AG09309 (cell line): ENCODE measurements at regions not wholly inside any gene's neighbourhood (a gene's known extent, or its start where the extent isn't known, plus 50 kb on each side); places are given as distances from the start of the nearest gene placed in this dataset.

Experiments
- DNase-seq: peaks from one replicate; pipeline ENCODE4 v3.0.0-alpha.2; 2010; ENCODE audit warnings: low read depth
- H3K4me3 ChIP-seq: 2 replicates; pipeline ENCODE4 v1.5.1; 2011; ENCODE audit warnings: mild to moderate bottlenecking, low read depth, low read length, moderate library complexity; ENCODE audit not compliant: control insufficient read depth
- CTCF ChIP-seq: IDR thresholded peaks from 2 replicates; pipeline ENCODE4 v1.5.1; 2011; ENCODE audit warnings: mild to moderate bottlenecking, low read depth, low read length, inconsistent platforms; ENCODE audit not compliant: insufficient read depth, control insufficient read depth; ENCODE audit errors: missing control alignments

GRCh38 chr21:39124681-39125251, 58.5 kb downstream of the PSMG1 start:
- H3K4me3 ChIP-seq: no peak overlapping the region
- TF ChIP-seq CTCF: no peak
- no peak for DNase-seq

DNA sequence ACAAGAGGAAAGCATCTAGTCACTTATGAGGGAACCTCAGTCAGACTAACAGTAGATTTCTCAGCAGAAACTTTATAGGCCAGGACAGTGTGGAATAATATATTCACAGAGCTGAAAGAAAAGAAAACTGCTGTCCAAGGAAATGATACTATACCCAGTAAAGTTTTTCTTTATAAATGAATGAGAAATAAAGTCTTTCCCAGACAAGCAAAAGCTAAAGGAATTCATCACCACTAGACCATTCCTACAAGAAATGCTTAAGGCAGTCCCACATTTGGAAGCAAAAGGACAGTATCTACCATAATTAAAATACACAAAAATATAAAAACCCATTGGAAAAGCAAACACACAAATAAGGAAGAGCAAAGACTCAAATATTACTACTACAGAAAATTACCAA, 59.9 kb downstream of the PSMG1 start:
- no peak overlapping the region for H3K4me3 ChIP-seq
- DNase-seq: no peak
- no peak for TF ChIP-seq CTCF

GRCh38 chr21:39121600-39122355, 61.5 kb downstream of the PSMG1 start:
- no peak overlapping the region for H3K4me3 ChIP-seq
- no peak for DNase-seq
- no peak for TF ChIP-seq CTCF

DNA sequence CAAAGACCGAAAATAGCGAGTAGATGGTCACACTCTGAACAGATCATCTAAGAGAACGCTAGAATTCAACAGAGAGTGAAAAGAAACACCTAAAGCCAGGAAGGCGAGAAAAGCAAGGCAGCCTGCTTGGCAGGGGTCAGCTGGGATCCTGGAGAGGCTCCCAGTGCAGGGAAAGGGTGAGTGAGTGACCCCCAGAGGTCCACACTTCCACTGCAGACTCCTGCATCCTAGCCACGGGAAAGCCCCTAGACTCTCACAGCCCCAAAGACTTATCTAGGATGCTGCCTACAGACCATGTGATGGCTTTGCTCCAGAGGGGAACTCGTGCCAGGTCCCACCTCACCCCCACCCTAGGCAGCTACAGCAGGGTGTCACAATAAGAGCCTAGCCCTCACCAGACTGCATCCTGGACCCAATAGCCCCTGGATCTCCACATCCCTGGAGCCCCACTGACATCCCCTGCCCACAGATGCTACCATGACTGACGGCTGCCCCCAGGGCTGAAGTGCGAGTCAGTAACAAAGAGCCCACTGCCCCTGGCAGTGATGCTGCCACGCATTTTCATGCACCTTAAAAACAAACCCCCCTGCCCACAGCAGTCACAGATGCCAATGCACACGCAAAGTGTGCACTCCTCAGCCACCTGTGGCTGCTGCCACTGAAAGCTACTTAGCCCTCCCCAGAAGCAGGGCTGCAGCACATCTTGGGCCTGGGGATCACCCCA, 62.2 kb downstream of the PSMG1 start:
- H3K4me3 ChIP-seq: no peak overlapping the region
- DNase-seq: no peak
- TF ChIP-seq CTCF: no peak

DNA sequence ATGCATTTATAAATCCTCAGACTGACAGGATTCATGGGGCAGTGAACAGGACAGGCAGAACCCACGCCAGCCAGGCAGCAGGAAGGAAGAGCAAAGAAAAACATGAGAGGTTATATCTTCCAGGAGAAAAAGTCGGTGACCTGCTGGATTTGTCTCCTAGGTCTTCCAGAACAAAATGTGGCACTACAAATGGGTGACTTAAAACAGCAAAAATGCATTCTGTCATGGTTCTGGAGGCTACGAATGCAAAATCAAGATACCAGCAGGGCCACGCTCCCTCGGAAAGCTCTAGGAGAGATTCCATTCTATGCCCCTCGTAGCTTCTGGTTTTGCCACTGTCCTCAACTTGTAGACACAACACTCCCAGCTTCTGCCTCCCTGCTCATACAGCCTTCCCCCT, 63.4 kb downstream of the PSMG1 start:
- TF ChIP-seq CTCF: no peak
- no peak for DNase-seq
- no peak overlapping the region for H3K4me3 ChIP-seq

- no peak overlapping the region for H3K4me3 ChIP-seq
- no peak for DNase-seq
- no peak for TF ChIP-seq CTCF
These were observed 64.5 kb downstream of the PSMG1 start for GRCh38 chr21:39118604-39119215.
